Parathyroid adenoma (tissue), 2 donors: ENCODE measurements at regions not wholly inside any gene's neighbourhood (a gene's known extent, or its start where the extent isn't known, plus 50 kb on each side); places are given as distances from the start of the nearest gene placed in this dataset.

Experiments
- H2AFZ ChIP-seq: fragments of 300-600 bp; sonication (generic); one replicate; pipeline ENCODE4 v1.7.0; 2017; ENCODE audit warnings: antibody characterized with exemption, mild to moderate bottlenecking
- H3K27ac ChIP-seq: fragments of 300-600 bp; sonication (generic); one replicate; pipeline ENCODE4 v1.7.0; 2017
- H3K27me3 ChIP-seq: fragments of 300-600 bp; sonication (generic); one replicate; pipeline ENCODE4 v1.7.0; 2017; ENCODE audit warnings: low read length; ENCODE audit not compliant: control insufficient read depth, insufficient read depth
- H3K36me3 ChIP-seq: fragments of 300-600 bp; sonication (generic); one replicate; pipeline ENCODE4 v1.7.0; 2017; ENCODE audit warnings: low read length; ENCODE audit not compliant: control insufficient read depth, insufficient read depth
- H3K4me1 ChIP-seq: fragments of 300-600 bp; sonication (generic); one replicate; pipeline ENCODE4 v1.7.0; 2017; ENCODE audit warnings: control low read depth
- H3K4me2 ChIP-seq: fragments of 300-600 bp; sonication (generic); one replicate; pipeline ENCODE4 v1.7.0; 2017; ENCODE audit warnings: low read length
- H3K4me3 ChIP-seq: fragments of 300-600 bp; sonication (generic); one replicate; pipeline ENCODE4 v1.7.0; 2017; ENCODE audit warnings: low read depth, low read length
- H3K79me2 ChIP-seq: fragments of 300-600 bp; sonication (generic); one replicate; pipeline ENCODE4 v1.7.0; 2017; ENCODE audit warnings: control low read depth
- H3K9ac ChIP-seq: fragments of 300-600 bp; sonication (generic); one replicate; pipeline ENCODE4 v1.7.0; 2017; ENCODE audit warnings: mild to moderate bottlenecking
- H3K9me3 ChIP-seq: fragments of 300-600 bp; sonication (generic); one replicate; pipeline ENCODE4 v1.7.0; 2017; ENCODE audit warnings: low read length; ENCODE audit not compliant: control insufficient read depth
- TF ChIP-seq, protein P1 (sequence below): fragments of 300-600 bp; sonication (generic); IDR thresholded peaks from one replicate; pipeline ENCODE4 v1.7.0; 2017; ENCODE audit warnings: antibody characterized with exemption, mild to moderate bottlenecking
- donor health status: primary hyperparathyroidism.

DNA sequence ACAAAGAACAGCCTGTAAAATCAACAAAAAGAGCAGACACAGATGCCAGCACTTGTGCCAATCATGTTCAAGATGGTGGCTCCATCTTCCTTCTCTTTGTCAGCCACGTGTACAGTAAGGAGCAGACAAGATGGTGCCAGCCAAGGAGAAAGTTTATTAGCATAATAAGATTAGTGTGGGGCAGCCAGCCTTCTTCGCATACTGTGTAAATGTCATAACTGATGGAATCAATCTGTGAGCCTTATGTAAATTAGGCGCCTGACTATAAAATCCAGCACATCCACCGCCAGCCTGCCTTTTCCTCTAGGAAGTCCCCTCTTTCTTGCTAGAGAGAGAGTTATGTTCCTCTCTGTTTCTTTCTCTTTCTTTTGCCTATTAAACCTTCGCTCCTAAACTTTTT is 99.7 kb upstream of the RALGAPA2 start:
- no peaks in the 10 kb centered on the region for H3K27me3 ChIP-seq
- TF ChIP-seq, protein P1, sequence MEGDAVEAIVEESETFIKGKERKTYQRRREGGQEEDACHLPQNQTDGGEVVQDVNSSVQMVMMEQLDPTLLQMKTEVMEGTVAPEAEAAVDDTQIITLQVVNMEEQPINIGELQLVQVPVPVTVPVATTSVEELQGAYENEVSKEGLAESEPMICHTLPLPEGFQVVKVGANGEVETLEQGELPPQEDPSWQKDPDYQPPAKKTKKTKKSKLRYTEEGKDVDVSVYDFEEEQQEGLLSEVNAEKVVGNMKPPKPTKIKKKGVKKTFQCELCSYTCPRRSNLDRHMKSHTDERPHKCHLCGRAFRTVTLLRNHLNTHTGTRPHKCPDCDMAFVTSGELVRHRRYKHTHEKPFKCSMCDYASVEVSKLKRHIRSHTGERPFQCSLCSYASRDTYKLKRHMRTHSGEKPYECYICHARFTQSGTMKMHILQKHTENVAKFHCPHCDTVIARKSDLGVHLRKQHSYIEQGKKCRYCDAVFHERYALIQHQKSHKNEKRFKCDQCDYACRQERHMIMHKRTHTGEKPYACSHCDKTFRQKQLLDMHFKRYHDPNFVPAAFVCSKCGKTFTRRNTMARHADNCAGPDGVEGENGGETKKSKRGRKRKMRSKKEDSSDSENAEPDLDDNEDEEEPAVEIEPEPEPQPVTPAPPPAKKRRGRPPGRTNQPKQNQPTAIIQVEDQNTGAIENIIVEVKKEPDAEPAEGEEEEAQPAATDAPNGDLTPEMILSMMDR: no peak
- H3K4me3 ChIP-seq: no peak overlapping the region
- no peaks in the 10 kb centered on the region for H3K9me3 ChIP-seq
- H2AFZ ChIP-seq: no peak overlapping the region
- H3K27ac ChIP-seq: no peak overlapping the region
- H3K36me3 ChIP-seq: no peaks in the 10 kb centered on the region
- H3K4me2 ChIP-seq: no peak overlapping the region
- H3K9ac ChIP-seq: no peak overlapping the region
- H3K4me1 ChIP-seq: no peaks in the 10 kb centered on the region
- H3K79me2 ChIP-seq: no peaks in the 10 kb centered on the region

DNA sequence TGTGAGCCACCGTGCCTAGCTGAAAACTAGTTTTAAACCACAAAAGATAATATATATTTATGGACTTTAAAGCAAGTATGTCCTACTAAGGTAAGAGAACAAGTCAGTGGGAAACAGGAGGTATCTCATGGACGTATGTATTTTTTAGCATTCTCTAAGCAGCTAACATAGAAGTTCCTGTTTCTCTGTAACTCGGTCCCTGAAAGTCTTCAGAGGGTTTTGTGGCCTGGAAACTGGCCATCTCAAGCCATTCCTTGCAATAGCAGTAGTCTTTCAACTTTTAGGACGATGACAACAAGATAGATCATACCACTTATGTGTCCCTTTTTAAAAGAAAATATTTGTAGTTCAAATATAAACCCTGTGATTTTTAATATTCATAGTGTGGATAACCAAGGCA is 95.6 kb upstream of the RALGAPA2 start:
- H3K4me3 ChIP-seq: no peak overlapping the region
- no peak overlapping the region for H3K27ac ChIP-seq
- TF ChIP-seq, protein P1: no peak

DNA sequence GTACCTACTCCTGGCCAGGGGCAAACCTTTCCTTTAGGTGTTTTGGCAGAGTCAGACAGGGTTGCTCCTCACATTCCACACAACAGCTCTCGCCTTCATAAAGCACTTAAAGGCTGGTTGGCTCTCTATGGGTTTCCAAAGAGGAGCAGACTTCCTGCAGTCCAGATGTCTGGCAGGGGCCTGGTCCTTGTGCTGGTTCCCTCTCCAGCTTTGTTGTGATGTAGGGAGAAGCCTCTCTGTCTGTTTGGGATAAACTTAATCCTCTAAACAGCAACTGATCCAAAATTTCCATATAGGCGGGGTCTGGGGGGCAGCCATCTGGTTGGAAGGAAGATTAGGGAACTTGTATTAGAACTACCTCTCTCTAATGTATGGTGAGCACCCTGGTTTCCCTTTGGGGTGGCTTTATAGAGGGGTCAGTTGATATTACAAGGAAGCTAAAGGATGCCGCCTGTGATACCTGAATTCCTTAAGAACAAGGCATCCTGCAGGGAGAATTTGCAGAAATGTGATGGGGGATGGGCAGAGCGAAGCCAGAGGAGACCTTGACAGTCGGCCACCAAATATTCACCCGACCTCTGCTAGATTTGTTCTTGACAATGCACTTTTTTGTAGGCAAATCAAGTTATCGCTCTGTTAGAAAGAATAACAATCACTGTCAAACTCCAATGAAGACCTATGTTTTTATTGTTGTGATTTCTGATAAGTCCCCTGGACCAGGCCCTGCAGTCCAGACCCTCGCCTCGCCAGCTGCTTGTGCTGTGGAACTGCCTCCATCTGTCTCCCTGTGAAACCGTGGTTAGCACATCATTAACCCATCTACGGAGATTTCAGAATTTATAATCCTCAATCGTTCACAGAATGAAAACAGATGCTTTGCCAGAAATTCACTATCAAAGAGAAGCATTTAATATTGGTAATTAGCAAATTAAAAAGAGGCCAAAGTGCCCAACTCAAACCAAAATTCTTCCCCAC is 94.0 kb upstream of the RALGAPA2 start:
- no peaks in the 10 kb centered on the region for H3K9me3 ChIP-seq
- no peaks in the 10 kb centered on the region for H3K4me1 ChIP-seq
- TF ChIP-seq, protein P1: no peak
- no peak overlapping the region for H3K27ac ChIP-seq
- no peaks in the 10 kb centered on the region for H3K27me3 ChIP-seq
- H3K4me2 ChIP-seq: no peak overlapping the region
- H3K79me2 ChIP-seq: no peaks in the 10 kb centered on the region
- H3K9ac ChIP-seq: no peak overlapping the region
- H3K4me3 ChIP-seq: no peak overlapping the region
- no peaks in the 10 kb centered on the region for H3K36me3 ChIP-seq
- H2AFZ ChIP-seq: no peak overlapping the region

More for the DNA sequence above, 95.6 kb upstream of the RALGAPA2 start:
- no peak overlapping the region for H2AFZ ChIP-seq
- H3K36me3 ChIP-seq: no peaks in the 10 kb centered on the region
- H3K9me3 ChIP-seq: no peaks in the 10 kb centered on the region
- H3K79me2 ChIP-seq: no peaks in the 10 kb centered on the region
- no peak overlapping the region for H3K9ac ChIP-seq
- H3K4me2 ChIP-seq: no peak overlapping the region
- H3K4me1 ChIP-seq: no peaks in the 10 kb centered on the region
- no peaks in the 10 kb centered on the region for H3K27me3 ChIP-seq

DNA sequence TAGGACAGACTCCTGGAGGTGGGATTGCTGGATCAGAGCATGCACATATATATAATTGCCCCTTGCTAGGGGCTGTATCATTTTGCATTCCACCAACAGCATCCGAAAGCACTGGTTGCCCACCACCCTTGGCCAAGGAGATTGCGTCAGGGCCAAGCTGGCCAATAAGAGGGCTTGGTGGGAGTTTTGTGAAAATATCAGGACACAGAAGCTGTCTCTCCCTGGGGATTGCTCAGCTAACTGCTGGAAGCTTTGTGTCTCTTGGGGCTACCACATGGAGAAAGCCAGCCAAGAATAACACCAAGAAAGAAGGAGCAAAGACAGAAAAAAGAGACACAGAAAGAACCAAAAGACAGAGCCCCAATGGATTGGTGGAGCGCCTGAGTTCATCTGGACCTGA is 90.6 kb upstream of the RALGAPA2 start:
- TF ChIP-seq, protein P1: no peak
- Histone ChIP-seq H3K79me2 (no peaks in the 10 kb centered on the region), H3K27me3 (no peaks in the 10 kb centered on the region), H3K9me3 (no peaks in the 10 kb centered on the region), H3K4me2 (no peak overlapping the region), H3K4me1 (no peaks in the 10 kb centered on the region), H2AFZ (no peak overlapping the region), H3K27ac (no peak overlapping the region), H3K9ac (no peak overlapping the region), H3K4me3 (no peak overlapping the region), H3K36me3 (no peaks in the 10 kb centered on the region)

DNA sequence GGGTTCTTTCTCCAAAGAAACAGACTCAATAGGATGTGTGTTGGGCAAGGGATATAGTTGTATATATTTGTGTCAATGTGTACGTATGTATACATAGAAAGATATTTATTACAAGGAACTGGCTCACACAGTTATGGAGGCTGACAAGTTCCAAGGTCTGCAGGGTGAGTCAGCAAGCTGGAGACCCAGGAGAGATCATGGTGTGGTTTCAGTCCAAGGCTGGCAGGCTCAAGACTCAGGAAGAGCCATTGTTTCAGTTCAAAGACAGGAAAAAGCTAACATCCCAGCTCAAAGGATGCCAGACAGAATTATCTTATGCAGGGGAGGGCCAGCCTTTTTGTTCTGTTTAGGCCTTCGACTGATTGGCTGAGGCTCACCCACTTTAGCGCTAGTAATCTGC is 89.9 kb upstream of the RALGAPA2 start:
- H3K36me3 ChIP-seq: no peaks in the 10 kb centered on the region
- H3K4me1 ChIP-seq: no peaks in the 10 kb centered on the region
- no peak overlapping the region for H3K27ac ChIP-seq
- no peaks in the 10 kb centered on the region for H3K9me3 ChIP-seq
- no peaks in the 10 kb centered on the region for H3K27me3 ChIP-seq
- H2AFZ ChIP-seq: no peak overlapping the region
- H3K4me2 ChIP-seq: no peak overlapping the region
- no peaks in the 10 kb centered on the region for H3K79me2 ChIP-seq
- TF ChIP-seq, protein P1: no peak
- H3K4me3 ChIP-seq: no peak overlapping the region
- no peak overlapping the region for H3K9ac ChIP-seq
